Endodermal cell (in vitro differentiated cells): ENCODE measurements at regions not wholly inside any gene's neighbourhood (a gene's known extent, or its start where the extent isn't known, plus 50 kb on each side); places are given as distances from the start of the nearest gene placed in this dataset.

ENCODE experiments used
- DNase-seq: peaks from one replicate; pipeline ENCODE4 v3.0.0-alpha.2; 2017
- H3K27ac ChIP-seq: 2 replicates; pipeline ENCODE4 v1.5.1; 2013; ENCODE audit warnings: mild to moderate bottlenecking, low read depth, low read length, moderate library complexity
- H3K27me3 ChIP-seq: 2 replicates; pipeline ENCODE4 v1.6.1; 2013; ENCODE audit warnings: mild to moderate bottlenecking, low read length, moderate library complexity; ENCODE audit not compliant: insufficient read depth, control insufficient read depth, poor library complexity, severe bottlenecking
- H3K36me3 ChIP-seq: 2 replicates; pipeline ENCODE4 v1.7.0; 2013; ENCODE audit warnings: mild to moderate bottlenecking, low read length, moderate library complexity; ENCODE audit not compliant: control insufficient read depth, insufficient read depth
- H3K4me1 ChIP-seq: one replicate; pipeline ENCODE4 v1.7.0; 2013; ENCODE audit warnings: low read length; ENCODE audit not compliant: control insufficient read depth, insufficient read depth
- H3K4me3 ChIP-seq: 2 replicates; pipeline ENCODE4 v1.5.1; 2013; ENCODE audit warnings: mild to moderate bottlenecking, low read length, moderate library complexity
- H3K9ac ChIP-seq: 2 replicates; pipeline ENCODE4 v1.6.1; 2013; ENCODE audit warnings: mild to moderate bottlenecking, low read length, moderate library complexity; ENCODE audit not compliant: poor library complexity, severe bottlenecking; ENCODE audit errors: extremely low read depth
- H3K9me3 ChIP-seq: 2 replicates; pipeline ENCODE4 v1.6.1; 2013; ENCODE audit warnings: mild to moderate bottlenecking, low read length, moderate library complexity; ENCODE audit not compliant: control insufficient read depth
- H3K27ac Mint-ChIP-seq: 2 replicates; pipeline ENCODE4 v1.8.0; 2020; ENCODE audit warnings: mixed read lengths
- H3K27me3 Mint-ChIP-seq: 2 replicates; pipeline ENCODE4 v1.8.0; 2021; ENCODE audit warnings: mild to moderate bottlenecking, mixed read lengths; ENCODE audit not compliant: insufficient read depth
- H3K36me3 Mint-ChIP-seq: 2 replicates; pipeline ENCODE4 v1.8.0; 2020; ENCODE audit warnings: low read depth, mixed read lengths
- H3K4me1 Mint-ChIP-seq: 2 replicates; pipeline ENCODE4 v1.8.0; 2020; ENCODE audit warnings: mixed read lengths
- H3K4me3 Mint-ChIP-seq: 2 replicates; pipeline ENCODE4 v1.8.0; 2020; ENCODE audit warnings: mild to moderate bottlenecking, moderate library complexity, mixed read lengths
- H3K9me3 Mint-ChIP-seq: 2 replicates; pipeline ENCODE4 v1.8.0; 2020; ENCODE audit warnings: mild to moderate bottlenecking, mixed read lengths
- CTCF ChIP-seq: fragments of 200-600 bp; sonication (generic); conservative IDR thresholded peaks from 2 replicates; pipeline ENCODE4 v1.5.0; 2021; ENCODE audit warnings: antibody characterized with exemption, mild to moderate bottlenecking
- WGBS, 2 experiments: methylation state at CpG; one replicate each; pipeline versions ENCODE4 v1.1.5 to v1.1.7; 2013; ENCODE audit warnings: missing lambda C conversion rate in 2 of 2, mixed read lengths in 1 of 2; ENCODE audit not compliant: insufficient coverage in 1 of 2, insufficient read length in 1 of 2; 5-methylcytosine and 5-hydroxymethylcytosine counted together

- no peak for TF ChIP-seq CTCF
- Mint-ChIP-seq H3K9me3 (peaks cover 52% of the 10 kb centered on the region), H3K4me3 (no peak overlapping the region), H3K4me1 (peaks cover 4% of the 10 kb centered on the region), H3K36me3 (no peaks in the 10 kb centered on the region), H3K27ac (no peak overlapping the region), H3K27me3 (no peaks in the 10 kb centered on the region)
- Histone ChIP-seq H3K4me3 (no peak overlapping the region), H3K27ac (no peak overlapping the region), H3K27me3 (no peaks in the 10 kb centered on the region), H3K36me3 (no peaks in the 10 kb centered on the region), H3K9ac (no peak overlapping the region), H3K9me3 (no peaks in the 10 kb centered on the region), H3K4me1 (no peaks in the 10 kb centered on the region)
- no CpG with 5 or more reads among the region's 2 CpGs for WGBS, 2 experiments
- no peak for DNase-seq
These were observed 123.1 kb downstream of the ATXN3L start for GRCh38 chrX:13196782-13197181.

- Mint-ChIP-seq H3K27me3 (no peaks in the 10 kb centered on the region), H3K4me3 (no peak overlapping the region), H3K4me1 (peaks cover 4% of the 10 kb centered on the region), H3K27ac (no peak overlapping the region), H3K9me3 (peaks cover 41% of the 10 kb centered on the region), H3K36me3 (no peaks in the 10 kb centered on the region)
- TF ChIP-seq CTCF, result no peak
- no peaks in the 10 kb centered on the region for H3K27me3 ChIP-seq
- no peaks in the 10 kb centered on the region for H3K36me3 ChIP-seq
- H3K4me1 ChIP-seq, result no peaks in the 10 kb centered on the region
- H3K9ac ChIP-seq, result no peak overlapping the region
- no peak overlapping the region for H3K4me3 ChIP-seq
- DNase-seq, result no peak
- H3K27ac ChIP-seq, result no peak overlapping the region
- no peaks in the 10 kb centered on the region for H3K9me3 ChIP-seq
- WGBS, 2 experiments, result 83 to 100% methylated on average over 1 to 3 of the region's 3 CpGs
These were observed 124.5 kb downstream of the ATXN3L start for GRCh38 chrX:13195340-13195739.

- Histone ChIP-seq H3K9ac (no peak overlapping the region), H3K4me3 (no peak overlapping the region), H3K27me3 (no peaks in the 10 kb centered on the region), H3K4me1 (no peaks in the 10 kb centered on the region), H3K36me3 (no peaks in the 10 kb centered on the region), H3K27ac (no peak overlapping the region), H3K9me3 (no peaks in the 10 kb centered on the region)
- no peaks in the 10 kb centered on the region for H3K4me1 Mint-ChIP-seq
- no peak overlapping the region for H3K27ac Mint-ChIP-seq
- H3K9me3 Mint-ChIP-seq, result peaks cover 34% of the 10 kb centered on the region
- no peaks in the 10 kb centered on the region for H3K27me3 Mint-ChIP-seq
- H3K4me3 Mint-ChIP-seq, result no peak overlapping the region
- TF ChIP-seq CTCF, result no peak
- H3K36me3 Mint-ChIP-seq, result no peaks in the 10 kb centered on the region
- WGBS, 2 experiments, result 83 to 96% methylated on average over 1 to 4 of the region's 4 CpGs
- DNase-seq, result no peak
These were observed 125.4 kb downstream of the ATXN3L start for GRCh38 chrX:13194291-13195103.
